ENCODE measurements at regions not wholly inside any gene's neighbourhood (a gene's known extent, or its start where the extent isn't known, plus 50 kb on each side); places are given as distances from the start of the nearest gene placed in this dataset.
"Not testable (repeated sequence)": the region's sequence is repeated elsewhere in the genome, so short reads cannot be mapped to it uniquely, and the experiment has no call there.

GRCh38 chr7:5121256-5121655 lies 68.8 kb upstream of the WIPI2 start:
- H3K4me3 Mint-ChIP-seq; H3K36me3 Mint-ChIP-seq (ENCODE audit: low read depth); H3K27ac Mint-ChIP-seq; H3K4me1 Mint-ChIP-seq; intact Hi-C loops (cut with micrococcal nuclease); H3K27me3 Mint-ChIP-seq; H3K9me3 Mint-ChIP-seq; DNase-seq: not testable (repeated sequence)

- intact Hi-C loops (cut with micrococcal nuclease); DNase-seq; H3K27me3 Mint-ChIP-seq; H3K36me3 Mint-ChIP-seq (ENCODE audit: low read depth); H3K9me3 Mint-ChIP-seq; H3K4me3 Mint-ChIP-seq; H3K27ac Mint-ChIP-seq: not testable (repeated sequence)
- H3K4me1 Mint-ChIP-seq = peaks cover 13% of the 10 kb centered on the region
These were observed 58.8 kb upstream of the WIPI2 start for GRCh38 chr7:5131238-5131637.

GRCh38 chr7:5132539-5132938 lies 57.5 kb upstream of the WIPI2 start:
- no peak for DNase-seq
- H3K4me3 Mint-ChIP-seq = no peak overlapping the region
- H3K27me3 Mint-ChIP-seq = no peaks in the 10 kb centered on the region
- H3K9me3 Mint-ChIP-seq = no peaks in the 10 kb centered on the region
- intact Hi-C loops (cut with micrococcal nuclease) = no loop called here
- no peaks in the 10 kb centered on the region for H3K36me3 Mint-ChIP-seq (ENCODE audit: low read depth)
- no peak overlapping the region for H3K27ac Mint-ChIP-seq
- peaks cover 13% of the 10 kb centered on the region for H3K4me1 Mint-ChIP-seq

GRCh38 chr7:5139998-5140397 lies 50.0 kb upstream of the WIPI2 start:
- DNase-seq = peak; percentile 74
- no peaks in the 10 kb centered on the region for H3K36me3 Mint-ChIP-seq (ENCODE audit: low read depth)
- no peaks in the 10 kb centered on the region for H3K9me3 Mint-ChIP-seq
- no peak overlapping the region for H3K27ac Mint-ChIP-seq
- intact Hi-C loops (cut with micrococcal nuclease) = no loop called here
- H3K27me3 Mint-ChIP-seq = peaks cover 5% of the 10 kb centered on the region
- H3K4me3 Mint-ChIP-seq = no peak overlapping the region
- peaks cover 9% of the 10 kb centered on the region for H3K4me1 Mint-ChIP-seq
